ENCODE measurements at regions not wholly inside any gene's neighbourhood (a gene's known extent, or its start where the extent isn't known, plus 50 kb on each side); places are given as distances from the start of the nearest gene placed in this dataset.

DNA sequence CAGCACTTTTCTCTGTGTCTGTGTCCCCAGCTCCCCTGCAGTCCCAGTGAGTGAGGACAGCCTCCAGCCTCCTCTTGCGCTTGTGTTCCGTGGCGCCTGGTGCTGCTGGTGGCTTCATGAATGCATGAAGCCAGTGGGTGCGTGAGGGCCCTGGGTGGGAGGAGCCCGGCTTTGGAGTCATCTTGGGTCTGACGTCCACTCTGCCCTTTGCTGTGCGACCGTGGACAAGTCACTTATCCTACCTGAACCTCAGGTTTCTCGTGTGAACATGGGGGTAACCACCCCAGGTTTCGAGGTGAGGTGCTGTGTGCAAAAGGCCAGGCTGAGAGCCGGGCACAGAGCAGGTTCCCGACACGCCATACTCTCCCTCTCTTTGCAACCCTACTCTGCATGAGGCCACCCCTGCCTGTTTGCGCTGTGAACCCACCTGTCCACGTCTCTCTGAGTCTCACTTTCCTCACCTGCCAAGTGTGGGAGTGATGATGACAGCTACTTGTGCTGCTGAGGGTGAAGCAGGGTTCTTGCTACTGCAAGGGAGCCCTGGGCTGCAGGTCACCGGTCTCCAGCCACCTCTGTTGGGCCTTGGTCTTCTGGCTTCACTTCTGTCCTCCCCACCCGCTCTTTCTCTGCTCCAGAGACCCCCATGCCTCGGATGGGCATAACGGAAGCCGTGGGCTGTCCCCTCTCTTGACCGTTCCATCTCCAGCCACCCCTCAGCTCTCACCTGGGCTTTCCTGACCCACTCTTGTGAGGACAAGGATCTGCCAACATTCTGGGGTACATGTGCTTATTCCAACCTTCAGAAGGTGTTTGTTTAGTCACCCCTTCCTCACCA lies 537.6 kb downstream of the TBC1D22A start:
- DNase-seq, result no peak

DNA sequence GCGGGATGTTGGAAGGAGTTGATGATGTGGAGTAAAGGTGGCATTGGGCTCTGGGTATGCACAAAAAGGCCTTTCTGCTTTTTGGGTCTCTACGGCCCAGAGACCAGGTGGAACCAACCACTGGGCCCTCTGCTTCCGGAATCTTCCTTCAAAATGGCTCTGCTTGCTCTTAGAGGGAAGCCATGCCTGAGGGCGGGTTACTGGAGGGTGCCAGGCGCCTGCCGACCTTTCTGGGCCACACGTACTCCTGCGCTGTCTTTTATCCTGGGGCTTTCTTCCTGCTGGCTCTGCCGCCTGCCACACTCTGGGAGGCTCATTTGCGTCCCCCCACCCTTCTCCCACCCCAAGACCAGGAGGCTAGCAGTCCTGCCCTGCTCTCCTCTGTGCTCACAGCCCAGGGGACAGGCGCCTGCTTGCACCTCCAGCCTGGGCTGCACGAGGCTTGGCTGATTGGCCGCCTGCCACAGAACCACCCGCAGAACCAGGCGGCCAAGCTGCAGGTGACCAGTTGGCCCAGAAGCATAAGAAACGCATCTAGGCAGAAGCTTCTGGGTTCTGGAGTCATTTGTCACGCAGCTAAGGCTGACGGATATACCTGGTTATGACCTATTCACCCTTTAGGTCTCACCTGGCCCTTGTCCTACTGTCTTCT lies 536.9 kb downstream of the TBC1D22A start:
- no peak for DNase-seq

DNA sequence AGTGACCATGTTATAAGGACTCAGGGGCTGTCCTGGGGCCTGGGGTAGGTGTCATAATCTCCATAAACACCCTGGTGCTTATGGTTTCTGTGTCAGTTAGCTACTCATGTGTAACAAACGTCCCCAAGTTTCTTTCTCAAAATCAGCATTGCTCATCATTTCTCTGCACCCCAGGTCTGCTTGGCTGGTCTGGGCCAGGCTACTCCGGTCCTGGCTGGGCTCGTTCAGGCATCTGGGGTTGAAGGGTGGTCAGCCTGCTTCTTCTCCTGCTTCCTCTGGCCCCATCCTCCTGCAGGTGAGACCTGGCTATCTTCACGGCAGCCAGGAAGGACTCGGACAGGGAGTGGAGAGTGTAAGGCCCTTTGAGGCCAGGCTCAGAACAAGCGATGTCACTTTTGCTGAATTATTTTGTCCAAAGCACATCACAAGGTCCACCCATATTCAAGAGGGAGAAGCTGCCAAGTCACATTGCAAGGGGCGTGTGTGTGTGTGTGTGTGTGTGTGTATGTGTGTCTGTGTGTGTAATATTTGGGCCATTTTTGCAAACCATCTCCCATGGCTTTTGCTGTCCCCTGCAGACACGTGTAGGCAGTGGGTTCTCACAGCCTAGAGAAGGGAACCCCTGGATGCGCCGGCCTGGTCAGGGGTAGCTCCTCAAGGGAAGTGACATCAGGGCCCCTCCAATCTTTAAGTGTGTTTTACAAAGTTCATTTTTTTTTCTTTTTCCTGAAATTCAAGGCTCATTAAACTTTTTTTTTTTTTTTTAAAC lies 535.8 kb downstream of the TBC1D22A start:
- no peak for DNase-seq

DNA sequence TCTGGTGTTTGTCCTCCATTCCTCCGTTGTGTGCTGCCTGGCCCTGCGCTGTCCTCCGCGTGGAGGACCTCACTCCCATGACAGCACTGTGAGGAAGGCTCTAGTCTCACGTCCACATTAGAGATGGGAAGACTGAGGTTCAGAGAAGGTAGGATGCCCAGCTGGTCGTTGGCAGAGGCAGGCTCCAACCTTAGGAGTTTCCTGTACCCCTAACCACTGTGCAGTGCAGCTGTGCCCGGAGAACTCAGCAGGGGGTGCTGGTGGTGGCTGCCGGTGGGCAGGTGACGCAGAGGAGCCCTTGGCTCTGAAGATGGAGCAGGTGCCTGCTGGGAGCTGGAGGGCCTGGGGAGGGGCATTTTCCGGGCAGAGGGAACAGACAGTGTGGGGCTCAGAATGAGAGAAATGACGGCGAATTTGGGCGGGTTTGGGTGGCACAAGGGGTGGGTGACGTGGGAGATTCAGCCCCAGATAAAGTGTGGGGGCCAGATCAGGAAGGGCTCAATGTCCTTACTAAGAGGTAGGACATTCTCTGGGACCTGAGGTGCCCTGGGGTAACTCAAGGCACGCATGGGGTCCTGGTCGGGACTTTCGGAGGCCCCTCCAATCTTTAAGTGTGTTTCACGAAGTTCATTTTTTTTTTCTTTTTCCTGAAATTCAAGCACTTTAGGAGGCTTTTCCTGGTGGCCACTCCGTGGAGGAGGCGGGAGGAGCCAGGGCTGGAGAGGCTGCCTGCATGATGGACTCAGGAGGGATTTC lies 535.0 kb downstream of the TBC1D22A start:
- no peak for DNase-seq

GRCh38 chr22:47296405-47297260 lies 534.2 kb downstream of the TBC1D22A start:
- DNase-seq, result no peak

GRCh38 chr22:47295982-47296381 lies 533.5 kb downstream of the TBC1D22A start:
- no peak for DNase-seq

DNA sequence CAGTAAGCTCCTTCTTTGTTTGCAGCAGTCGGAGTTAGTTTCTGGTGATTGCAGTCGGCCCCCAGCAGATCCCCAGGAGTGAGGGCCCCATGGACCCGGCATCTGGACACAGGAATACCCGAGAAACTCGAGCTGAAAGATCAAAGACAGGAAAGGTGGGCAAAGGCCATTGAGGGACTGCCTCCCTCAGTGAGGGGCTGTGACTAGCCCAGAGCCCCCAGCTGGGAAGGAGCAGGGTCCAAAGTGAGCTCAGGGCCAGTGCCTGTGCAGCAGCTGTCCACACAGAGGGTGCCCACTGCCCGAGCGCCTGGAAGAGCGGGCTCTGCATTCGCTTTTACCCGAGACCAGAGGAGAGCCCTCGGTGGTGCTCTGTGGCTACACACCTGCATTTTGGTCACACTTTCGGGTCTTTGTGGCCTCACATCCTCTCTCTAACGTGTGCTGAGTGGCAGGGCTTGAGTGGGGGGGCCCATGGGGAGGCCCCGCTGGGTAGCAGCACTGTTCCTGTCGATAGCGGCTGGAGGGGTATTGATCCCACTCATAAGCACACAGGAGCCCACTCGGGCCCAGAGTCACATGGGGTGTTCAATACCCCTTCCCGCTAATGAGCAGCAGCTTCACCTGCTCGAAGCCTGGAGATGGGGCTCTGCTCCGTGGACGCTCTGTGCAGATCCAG lies 532.9 kb downstream of the TBC1D22A start:
- no peak for DNase-seq

DNA sequence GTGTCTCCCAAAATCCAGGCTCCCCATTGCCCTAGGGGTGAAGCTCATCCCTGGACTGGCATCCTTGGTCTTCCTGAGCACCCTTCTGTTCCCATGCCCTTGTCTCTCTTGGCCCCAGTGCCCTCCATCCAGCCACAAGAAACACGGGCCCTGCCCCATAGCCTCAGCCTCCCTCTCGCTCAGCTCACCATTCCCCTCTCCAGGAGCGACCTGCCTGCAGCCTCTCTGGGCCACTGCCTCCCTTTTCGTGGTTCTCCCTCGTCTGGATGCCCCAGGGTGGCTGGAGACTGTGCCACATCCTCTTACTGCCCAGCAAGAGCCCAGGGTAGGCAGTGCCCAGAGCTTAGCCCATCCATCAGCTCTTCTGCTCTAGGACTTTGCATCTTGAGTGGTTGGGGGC lies 532.1 kb downstream of the TBC1D22A start:
- no peak for DNase-seq

- DNase-seq, result no peak
Measured at GRCh38 chr22:47294222-47294532, 531.7 kb downstream of the TBC1D22A start.

GRCh38 chr22:47293368-47294221 lies 531.1 kb downstream of the TBC1D22A start:
- no peak for DNase-seq

DNA sequence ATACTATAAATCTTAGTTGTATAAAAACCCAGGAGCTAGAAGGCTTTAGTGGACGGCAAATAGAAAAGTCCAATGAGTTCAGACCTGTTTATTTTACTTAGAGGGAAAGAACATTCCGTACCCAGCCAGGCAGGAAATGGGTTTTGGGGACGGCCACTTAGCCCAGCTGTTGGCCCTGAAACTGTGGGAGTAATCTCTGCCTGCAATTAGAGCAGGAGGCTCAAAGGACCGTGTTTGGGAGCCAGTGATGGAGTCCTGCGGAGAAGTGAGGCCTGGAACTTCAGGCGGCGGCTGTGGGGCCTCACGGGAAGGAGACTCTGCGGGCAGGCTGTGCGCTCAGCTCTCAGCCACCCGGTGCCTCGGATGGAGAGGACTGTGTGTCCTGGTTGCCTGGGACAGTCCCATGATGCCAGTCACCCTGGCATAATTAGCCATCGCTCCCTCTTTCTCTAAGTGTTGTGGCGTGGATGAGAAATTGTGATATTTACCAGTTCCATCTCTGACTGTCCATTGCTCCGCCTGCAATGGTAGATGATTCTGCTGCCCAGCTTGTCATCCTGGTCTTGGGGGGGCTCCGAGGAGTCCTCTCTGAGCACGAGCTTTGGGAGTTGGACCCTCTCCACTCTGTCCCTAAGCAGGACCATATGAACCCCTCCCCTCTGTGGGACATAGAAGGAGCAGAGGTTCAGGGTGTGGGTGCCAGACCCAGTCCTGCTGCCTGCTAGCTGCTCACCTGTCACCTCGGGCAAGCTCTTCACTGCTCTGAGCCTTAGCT lies 530.3 kb downstream of the TBC1D22A start:
- DNase-seq, result no peak

DNA sequence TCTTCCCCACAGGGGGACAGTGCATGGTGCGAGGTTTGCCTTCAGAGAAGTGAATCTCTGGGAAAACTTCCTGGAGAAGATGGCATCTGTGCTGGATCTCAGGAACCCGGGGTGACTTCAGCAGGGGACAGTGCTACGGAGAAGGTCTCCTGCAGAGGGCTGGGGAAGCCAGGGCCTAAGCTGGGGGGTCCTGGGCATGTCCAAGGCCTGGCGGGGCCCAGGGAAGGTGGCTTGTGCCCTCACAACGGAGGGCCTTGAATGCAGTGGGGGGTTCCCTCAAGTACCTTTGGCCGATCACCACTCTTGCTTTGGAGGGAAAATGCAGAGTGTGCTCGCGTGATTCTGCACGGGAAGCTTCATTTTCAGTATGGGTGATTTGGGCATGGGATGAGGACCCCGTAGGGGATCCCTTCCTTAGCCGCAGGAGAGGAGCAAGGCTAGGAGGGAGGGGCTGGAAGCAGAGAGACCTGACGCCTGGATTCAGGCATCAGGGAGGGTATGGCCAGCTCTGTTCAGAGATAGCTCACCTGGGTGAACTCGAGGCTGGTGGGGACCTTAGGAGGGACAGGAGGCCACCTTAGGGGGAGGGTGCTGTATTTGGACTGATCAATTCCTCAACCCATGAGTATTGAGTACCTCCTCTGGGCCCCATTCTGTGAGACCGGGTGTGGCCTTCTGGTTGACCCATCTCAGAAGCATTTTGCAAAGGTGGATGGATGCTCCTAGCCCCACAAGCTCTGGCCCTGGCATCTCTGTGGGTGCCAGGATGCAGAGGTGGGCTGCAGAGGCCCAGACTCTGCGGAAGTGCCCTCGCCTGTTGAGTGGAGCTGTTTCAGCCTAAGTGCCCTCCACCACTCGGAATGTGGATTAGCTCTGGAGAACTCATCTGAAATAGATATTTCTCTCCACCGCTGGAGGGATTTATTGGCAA lies 529.4 kb downstream of the TBC1D22A start:
- DNase-seq, result no peak

- DNase-seq, result no peak
Measured at GRCh38 chr22:47290706-47291430, 528.4 kb downstream of the TBC1D22A start.

GRCh38 chr22:47289336-47289985 lies 527.0 kb downstream of the TBC1D22A start:
- no peak for DNase-seq

- no peak for DNase-seq
Measured at GRCh38 chr22:47288680-47289079, 526.2 kb downstream of the TBC1D22A start.

DNA sequence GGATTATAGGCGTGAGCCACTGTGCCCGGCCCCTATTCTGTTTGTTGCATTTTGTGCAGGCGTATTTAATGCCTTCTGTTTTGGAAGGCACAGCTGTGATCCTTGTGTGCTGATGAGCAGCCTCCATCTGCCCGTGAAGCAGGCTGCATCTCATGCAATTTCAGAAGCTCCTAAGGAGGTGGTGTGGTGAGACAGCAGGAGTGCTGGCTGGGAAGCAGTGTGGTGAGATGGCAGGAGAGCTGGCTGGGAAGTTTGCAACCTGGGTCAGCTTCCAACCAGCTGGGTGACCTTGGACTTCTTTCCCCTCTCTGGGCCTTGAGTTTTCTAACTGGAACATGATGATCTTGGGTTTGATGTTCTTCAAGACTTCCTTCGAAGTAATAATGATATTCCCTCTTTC lies 525.1 kb downstream of the TBC1D22A start:
- DNase-seq, result no peak

DNA sequence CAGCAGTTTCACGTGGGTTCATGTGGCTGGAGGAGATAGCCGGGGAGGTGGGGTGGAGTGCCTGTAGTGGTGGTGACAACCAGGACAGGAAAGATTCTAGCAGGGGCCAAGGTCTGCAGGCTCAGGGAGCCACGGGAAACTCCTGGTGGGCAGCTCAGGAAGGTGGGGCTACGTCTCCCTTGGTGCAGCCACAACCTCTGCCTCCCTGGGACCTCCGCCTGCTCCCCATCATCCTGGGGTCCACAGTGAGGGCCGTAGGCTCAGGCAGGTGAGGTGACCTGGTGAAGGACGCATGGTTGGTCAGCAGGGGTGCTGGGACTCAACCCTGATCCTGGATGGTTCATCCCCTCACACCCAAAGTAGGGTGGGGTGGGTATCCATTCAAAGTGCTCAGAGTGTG lies 524.1 kb downstream of the TBC1D22A start:
- no peak for DNase-seq
